ENCODE measurements at regions not wholly inside any gene's neighbourhood (a gene's known extent, or its start where the extent isn't known, plus 50 kb on each side); places are given as distances from the start of the nearest gene placed in this dataset.

GRCh38 chr4:136796953-136797352 lies 735.3 kb downstream of the PCDH18 start:
- no peak overlapping the region for H3K4me3 ChIP-seq (ENCODE audit: low read depth, low read length)
- no peak for DNase-seq (ENCODE audit: low read depth)
- no peak for TF ChIP-seq CTCF (IDR thresholded peaks at IDR 0.05; ENCODE audit: control insufficient read depth, extremely low read depth, insufficient read depth)

GRCh38 chr4:136793848-136794247 lies 738.4 kb downstream of the PCDH18 start:
- no peak for TF ChIP-seq CTCF (IDR thresholded peaks at IDR 0.05; ENCODE audit: control insufficient read depth, extremely low read depth, insufficient read depth)
- no peak overlapping the region for H3K4me3 ChIP-seq (ENCODE audit: low read depth, low read length)
- DNase-seq (ENCODE audit: low read depth) = no peak

GRCh38 chr4:136784326-136784725 lies 748.0 kb downstream of the PCDH18 start:
- TF ChIP-seq CTCF (IDR thresholded peaks at IDR 0.05; ENCODE audit: control insufficient read depth, extremely low read depth, insufficient read depth) = no peak
- H3K4me3 ChIP-seq (ENCODE audit: low read depth, low read length) = no peak overlapping the region
- DNase-seq (ENCODE audit: low read depth) = no peak

GRCh38 chr4:136769717-136770116 lies 762.6 kb downstream of the PCDH18 start:
- no peak overlapping the region for H3K4me3 ChIP-seq (ENCODE audit: low read depth, low read length)
- no peak for DNase-seq (ENCODE audit: low read depth)
- TF ChIP-seq CTCF (IDR thresholded peaks at IDR 0.05; ENCODE audit: control insufficient read depth, extremely low read depth, insufficient read depth) = no peak

GRCh38 chr4:136768925-136769275 lies 763.4 kb downstream of the PCDH18 start:
- TF ChIP-seq CTCF (IDR thresholded peaks at IDR 0.05; ENCODE audit: control insufficient read depth, extremely low read depth, insufficient read depth) = no peak
- DNase-seq (ENCODE audit: low read depth) = no peak
- no peak overlapping the region for H3K4me3 ChIP-seq (ENCODE audit: low read depth, low read length)

- no peak for TF ChIP-seq CTCF (IDR thresholded peaks at IDR 0.05; ENCODE audit: control insufficient read depth, extremely low read depth, insufficient read depth)
- no peak overlapping the region for H3K4me3 ChIP-seq (ENCODE audit: low read depth, low read length)
- DNase-seq (ENCODE audit: low read depth) = no peak
Measured at GRCh38 chr4:136768213-136768924, 763.9 kb downstream of the PCDH18 start.

GRCh38 chr4:136763919-136764318 lies 768.4 kb downstream of the PCDH18 start:
- no peak for DNase-seq (ENCODE audit: low read depth)
- H3K4me3 ChIP-seq (ENCODE audit: low read depth, low read length) = no peak overlapping the region
- TF ChIP-seq CTCF (IDR thresholded peaks at IDR 0.05; ENCODE audit: control insufficient read depth, extremely low read depth, insufficient read depth) = no peak

All from LNCaP clone FGC (cell line).